IMR-90 (cell line): ENCODE measurements at regions not wholly inside any gene's neighbourhood (a gene's known extent, or its start where the extent isn't known, plus 50 kb on each side); places are given as distances from the start of the nearest gene placed in this dataset.

Experiments used
- ATAC-seq: fragments of 200-7000 bp; cut with Tn5 transposase; 2 replicates; pipeline ENCODE4 v1.9.1; 2020; ENCODE audit warnings: low read depth, mild to moderate bottlenecking, moderate library complexity
- BruUV-seq: library from RNA; stranded (reverse); fragments of 400-500 nt; replicated peaks from 2 replicates; lab custom pipeline; 2021; lab: Mats Ljungman, UMichigan
- CTCF ChIA-PET: fragments of 300-600 bp; formaldehyde crosslinking; extraction: SDS; loops from one replicate; lab custom pipeline; 2021; ENCODE audit warnings: antibody characterized with exemption; lab: Yijun Ruan, JAX
- POLR2A ChIA-PET: fragments of 300-600 bp; sonication (Branson Sonifier 250); formaldehyde crosslinking; loops from one replicate; lab custom pipeline; 2022; ENCODE audit warnings: antibody characterized with exemption; ENCODE audit not compliant: unreplicated experiment; lab: Charles Lee
- DNase-seq: peaks from one replicate; pipeline ENCODE4 v3.0.0; 2013
- H2AFZ ChIP-seq: replicated peaks from 2 replicates; pipeline ENCODE3; 2013; ENCODE audit warnings: low read length, mild to moderate bottlenecking; ENCODE audit not compliant: poor library complexity
- H2AK5ac ChIP-seq: 2 replicates; pipeline ENCODE4 v1.6.1; 2013; ENCODE audit warnings: low read depth, low read length, inconsistent platforms
- H2AK9ac ChIP-seq: replicated peaks from 2 replicates; pipeline ENCODE3; 2013; ENCODE audit warnings: mild to moderate bottlenecking, low read depth, low read length, moderate library complexity; ENCODE audit not compliant: poor library complexity
- H2BK120ac ChIP-seq: 2 replicates; pipeline ENCODE4 v1.6.1; 2013; ENCODE audit warnings: low read depth, low read length, inconsistent platforms
- H2BK15ac ChIP-seq: 3 replicates; pipeline ENCODE4 v1.6.1; 2013; ENCODE audit warnings: low read depth, low read length, inconsistent platforms
- H2BK20ac ChIP-seq: 2 replicates; pipeline ENCODE4 v1.6.1; 2013; ENCODE audit warnings: low read depth, mild to moderate bottlenecking, inconsistent platforms, low read length, moderate library complexity
- H2BK5ac ChIP-seq: 2 replicates; pipeline ENCODE4 v1.6.1; 2013; ENCODE audit warnings: mild to moderate bottlenecking, low read depth, low read length, inconsistent platforms; ENCODE audit not compliant: poor library complexity, severe bottlenecking
- H3K14ac ChIP-seq: replicated peaks from 2 replicates; pipeline ENCODE4 v1.6.1; 2013; ENCODE audit warnings: low read depth, low read length, inconsistent platforms
- H3K18ac ChIP-seq: 2 replicates; pipeline ENCODE4 v1.6.1; 2013; ENCODE audit warnings: low read depth, low read length, control low read depth
- H3K23ac ChIP-seq: 2 replicates; pipeline ENCODE4 v1.6.1; 2013; ENCODE audit warnings: low read depth, low read length, inconsistent platforms
- H3K27ac ChIP-seq: 2 replicates; pipeline ENCODE4 v1.5.1; 2013; ENCODE audit warnings: mild to moderate bottlenecking, control low read depth, low read length; ENCODE audit not compliant: insufficient read depth
- H3K27me3 ChIP-seq: 2 replicates; pipeline ENCODE4 v1.6.1; 2013; ENCODE audit warnings: low read length; ENCODE audit not compliant: control insufficient read depth, insufficient read depth
- H3K36me3 ChIP-seq: 2 replicates; pipeline ENCODE4 v1.6.1; 2013; ENCODE audit warnings: low read length, mixed read lengths; ENCODE audit not compliant: control insufficient read depth, insufficient read depth
- H3K4ac ChIP-seq: 2 replicates; pipeline ENCODE4 v1.6.1; 2013; ENCODE audit warnings: low read depth, low read length, inconsistent platforms
- H3K4me1 ChIP-seq: 2 replicates; pipeline ENCODE4 v1.6.1; 2013; ENCODE audit warnings: low read length, mixed read lengths; ENCODE audit not compliant: control insufficient read depth, insufficient read depth
- H3K4me2 ChIP-seq: 2 replicates; pipeline ENCODE4 v1.6.1; 2013; ENCODE audit warnings: low read depth, mild to moderate bottlenecking, control low read depth, low read length, moderate library complexity
- H3K4me3 ChIP-seq: 2 replicates; pipeline ENCODE4 v1.5.1; 2013; ENCODE audit warnings: low read depth, mild to moderate bottlenecking, control low read depth, low read length, moderate library complexity; ENCODE audit not compliant: insufficient read depth
- H3K56ac ChIP-seq: 2 replicates; pipeline ENCODE4 v1.6.1; 2013; ENCODE audit warnings: low read length, inconsistent platforms; ENCODE audit not compliant: insufficient read depth; ENCODE audit errors: extremely low read depth
- H3K79me1 ChIP-seq, 2 experiments: 2 replicates each; pipeline ENCODE4 v1.6.1; 2013; ENCODE audit warnings: low read length in 2 of 2, inconsistent platforms in 1 of 2, low read depth in 1 of 2
- H3K9ac ChIP-seq: 2 replicates; pipeline ENCODE4 v1.6.1; 2013; ENCODE audit warnings: low read depth, low read length, control low read depth
- H3K9me1 ChIP-seq: 2 replicates; pipeline ENCODE4 v1.6.1; 2013; ENCODE audit warnings: low read length, inconsistent platforms; ENCODE audit not compliant: insufficient read depth
- H3K9me3 ChIP-seq: 2 replicates; pipeline ENCODE4 v1.6.1; 2013; ENCODE audit warnings: low read length; ENCODE audit not compliant: control insufficient read depth, insufficient read depth
- H4K20me1 ChIP-seq: 2 replicates; pipeline ENCODE4 v1.6.1; 2013; ENCODE audit warnings: low read length, inconsistent platforms; ENCODE audit not compliant: insufficient read depth
- H4K5ac ChIP-seq: 2 replicates; pipeline ENCODE4 v1.6.1; 2013; ENCODE audit warnings: mild to moderate bottlenecking, low read depth, low read length, control low read depth
- H4K8ac ChIP-seq, 2 experiments: 2 replicates each; pipeline ENCODE4 v1.6.1; 2013; ENCODE audit warnings: low read depth in 2 of 2, low read length in 2 of 2, control low read depth in 1 of 2, inconsistent platforms in 1 of 2
- H4K91ac ChIP-seq: 2 replicates; pipeline ENCODE4 v1.6.1; 2013; ENCODE audit warnings: low read depth, low read length, inconsistent platforms; ENCODE audit not compliant: insufficient read depth
- BHLHE40 ChIP-seq: fragments of 150-350 bp; IDR thresholded peaks from 2 replicates; pipeline ENCODE4 v1.6.1; 2016; ENCODE audit warnings: mild to moderate bottlenecking, low read depth, low read length
- CEBPB ChIP-seq: IDR thresholded peaks from 2 replicates; pipeline ENCODE4 v1.6.1; 2012; ENCODE audit warnings: low read depth, low read length, improper control_type of control experiment
- CHD1 ChIP-seq: IDR thresholded peaks from 2 replicates; pipeline ENCODE4 v1.6.1; 2012; ENCODE audit warnings: low read depth, low read length, improper control_type of control experiment
- CTCF ChIP-seq: conservative IDR thresholded peaks from 2 replicates; pipeline ENCODE4 v1.5.1; 2012; ENCODE audit warnings: mild to moderate bottlenecking, low read depth, low read length, improper control_type of control experiment
- FOS ChIP-seq: fragments of 150-350 bp; IDR thresholded peaks from 2 replicates; pipeline ENCODE4 v1.6.1; 2016; ENCODE audit warnings: low read depth, low read length
- MAFK ChIP-seq: IDR thresholded peaks from 2 replicates; pipeline ENCODE4 v1.6.1; 2012; ENCODE audit warnings: low read depth, low read length, improper control_type of control experiment
- MAZ ChIP-seq: IDR thresholded peaks from 2 replicates; pipeline ENCODE4 v1.6.1; 2012; ENCODE audit warnings: low read depth, mild to moderate bottlenecking, low read length, improper control_type of control experiment, moderate library complexity, borderline replicate concordance
- MXI1 ChIP-seq: IDR thresholded peaks from 2 replicates; pipeline ENCODE4 v1.6.1; 2012; ENCODE audit warnings: low read depth, mild to moderate bottlenecking, low read length, moderate library complexity, borderline replicate concordance
- NFE2L2 ChIP-seq: fragments of 150-350 bp; IDR thresholded peaks from 2 replicates; pipeline ENCODE4 v1.6.1; 2016; ENCODE audit warnings: low read depth, mild to moderate bottlenecking, low read length
- POLR2A ChIP-seq: IDR thresholded peaks from 2 replicates; pipeline ENCODE4 v1.6.1; 2012; ENCODE audit warnings: mild to moderate bottlenecking, low read depth, low read length
- RAD21 ChIP-seq: IDR thresholded peaks from 2 replicates; pipeline ENCODE4 v1.6.1; 2012; ENCODE audit warnings: low read length, improper control_type of control experiment
- RCOR1 ChIP-seq: IDR thresholded peaks from 2 replicates; pipeline ENCODE4 v1.6.1; 2012; ENCODE audit warnings: mild to moderate bottlenecking, low read length, improper control_type of control experiment; ENCODE audit not compliant: insufficient replicate concordance
- RFX5 ChIP-seq: IDR thresholded peaks from 2 replicates; pipeline ENCODE4 v1.8.0; 2012; ENCODE audit warnings: low read depth, mild to moderate bottlenecking, low read length, moderate library complexity
- SMC3 ChIP-seq: fragments of 150-350 bp; IDR thresholded peaks from 2 replicates; pipeline ENCODE4 v1.6.1; 2016; ENCODE audit warnings: low read depth, mild to moderate bottlenecking, antibody characterized with exemption, low read length, moderate library complexity
- USF2 ChIP-seq: fragments of 150-350 bp; IDR thresholded peaks from 2 replicates; pipeline ENCODE4 v1.6.1; 2017; ENCODE audit warnings: mild to moderate bottlenecking, antibody characterized with exemption, low read length, low read depth
- WGBS, 2 experiments: methylation state at CpG; one replicate each; pipeline versions ENCODE4 v1.1.5 to v1.1.7; 2013; ENCODE audit warnings: missing lambda C conversion rate in 2 of 2; ENCODE audit not compliant: insufficient read length in 1 of 2; ENCODE audit errors: extremely low coverage in 2 of 2; 5-methylcytosine and 5-hydroxymethylcytosine counted together
- dilution Hi-C: fragments of 300-500 bp; cut with HindIII; formaldehyde crosslinking; loops from one replicate; pipeline ENCODE4 v1.14.3; 2018; ENCODE audit warnings: low sequenced_read_pairs; ENCODE audit not compliant: unreplicated experiment
- in situ Hi-C: fragments of 300-500 bp; cut with MboI; formaldehyde crosslinking; loops from 3 replicates; pipeline ENCODE4 v1.14.3; 2019; ENCODE audit warnings: low sequenced_read_pairs, inconsistent platforms, mixed read lengths
- intact Hi-C: fragments of 100-400 bp; cut with micrococcal nuclease; formaldehyde crosslinking; loops from 2 replicates; pipeline ENCODE4 v1.10.0; 2022
- TF ChIP-seq, protein P1 (sequence below): fragments of 150-350 bp; IDR thresholded peaks from 2 replicates; pipeline ENCODE4 v1.6.1; 2016; ENCODE audit warnings: low read depth, mild to moderate bottlenecking, low read length, moderate library complexity, borderline replicate concordance

- Histone ChIP-seq H3K4me3 (no peak overlapping the region), H3K27me3 (no peaks in the 10 kb centered on the region), H3K4me2 (no peak overlapping the region), H3K23ac (no peak overlapping the region), H4K5ac (no peak overlapping the region), H4K91ac (no peak overlapping the region), H3K79me1 (no peaks in the 10 kb centered on the region), H3K27ac (no peak overlapping the region), H3K18ac (no peak overlapping the region), H4K20me1 (no peaks in the 10 kb centered on the region), H3K9me3 (no peaks in the 10 kb centered on the region), H2BK120ac (no peak overlapping the region), H2AK9ac (no peak overlapping the region), H3K9me1 (no peaks in the 10 kb centered on the region), H3K4ac (no peak overlapping the region), H3K36me3 (no peaks in the 10 kb centered on the region), H2BK5ac (no peak overlapping the region), H2BK20ac (no peak overlapping the region), H2AFZ (no peak overlapping the region), H3K9ac (no peak overlapping the region), H4K8ac (no peak overlapping the region), H3K56ac (no peak overlapping the region), H3K4me1 (no peaks in the 10 kb centered on the region), H2AK5ac (no peak overlapping the region), H2BK15ac (no peak overlapping the region), H3K14ac (no peak overlapping the region)
- ChIA-PET CTCF (no interaction called here), POLR2A (no interaction called here)
- WGBS, 2 experiments: no CpG with 5 or more reads among the region's 1 CpG
- dilution Hi-C loops: no loop called here
- DNase-seq (no peak), ATAC-seq (no peak)
- BruUV-seq: no TSS peak
- TF ChIP-seq MAFK (no peak), POLR2A (no peak), USF2 (no peak), CTCF (no peak), NFE2L2 (no peak), CEBPB (no peak), BHLHE40 (no peak), RCOR1 (no peak), FOS (no peak), RFX5 (no peak), CHD1 (no peak), RAD21 (no peak), MXI1 (no peak), SMC3 (no peak), MAZ (no peak)
- TF ChIP-seq, protein P1, sequence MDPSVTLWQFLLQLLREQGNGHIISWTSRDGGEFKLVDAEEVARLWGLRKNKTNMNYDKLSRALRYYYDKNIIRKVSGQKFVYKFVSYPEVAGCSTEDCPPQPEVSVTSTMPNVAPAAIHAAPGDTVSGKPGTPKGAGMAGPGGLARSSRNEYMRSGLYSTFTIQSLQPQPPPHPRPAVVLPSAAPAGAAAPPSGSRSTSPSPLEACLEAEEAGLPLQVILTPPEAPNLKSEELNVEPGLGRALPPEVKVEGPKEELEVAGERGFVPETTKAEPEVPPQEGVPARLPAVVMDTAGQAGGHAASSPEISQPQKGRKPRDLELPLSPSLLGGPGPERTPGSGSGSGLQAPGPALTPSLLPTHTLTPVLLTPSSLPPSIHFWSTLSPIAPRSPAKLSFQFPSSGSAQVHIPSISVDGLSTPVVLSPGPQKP: no peak
- intact Hi-C loops: no loop called here
- in situ Hi-C loops: no loop called here
These were observed 175.8 kb upstream of the NFIA start for GRCh38 chr1:60906526-60906925.
